Right lobe of liver (tissue), 4 donors: ENCODE measurements at regions not wholly inside any gene's neighbourhood (a gene's known extent, or its start where the extent isn't known, plus 50 kb on each side); places are given as distances from the start of the nearest gene placed in this dataset.

ENCODE experiments used
- POLR2A ChIP-seq: fragments of 450-650 bp; IDR thresholded peaks from one replicate; pipeline ENCODE4 v1.6.1; 2017; ENCODE audit warnings: antibody characterized with exemption, mild to moderate bottlenecking
- TF ChIP-seq, protein P1 (sequence below), 4 donors: fragments of 200-600 bp in 3 of 4; fragments of 450-650 bp in 1 of 4; IDR thresholded peaks; one replicate each; pipeline versions ENCODE4 v1.5.1 to v1.8.0; 2016 to 2022; ENCODE audit warnings: antibody characterized with exemption in 4 of 4, mild to moderate bottlenecking in 2 of 4
- donor health status: DM: no; HTN: no; CAD: no.
- donor health status: DM: no; HTN: no; CAD: no.
- donor health status: DM: no; HTN: yes; CAD: no.

GRCh38 chr1:104329278-104329677 is 579.6 kb downstream of the AMY1C start:
- TF ChIP-seq POLR2A = no peak
- TF ChIP-seq, protein P1, sequence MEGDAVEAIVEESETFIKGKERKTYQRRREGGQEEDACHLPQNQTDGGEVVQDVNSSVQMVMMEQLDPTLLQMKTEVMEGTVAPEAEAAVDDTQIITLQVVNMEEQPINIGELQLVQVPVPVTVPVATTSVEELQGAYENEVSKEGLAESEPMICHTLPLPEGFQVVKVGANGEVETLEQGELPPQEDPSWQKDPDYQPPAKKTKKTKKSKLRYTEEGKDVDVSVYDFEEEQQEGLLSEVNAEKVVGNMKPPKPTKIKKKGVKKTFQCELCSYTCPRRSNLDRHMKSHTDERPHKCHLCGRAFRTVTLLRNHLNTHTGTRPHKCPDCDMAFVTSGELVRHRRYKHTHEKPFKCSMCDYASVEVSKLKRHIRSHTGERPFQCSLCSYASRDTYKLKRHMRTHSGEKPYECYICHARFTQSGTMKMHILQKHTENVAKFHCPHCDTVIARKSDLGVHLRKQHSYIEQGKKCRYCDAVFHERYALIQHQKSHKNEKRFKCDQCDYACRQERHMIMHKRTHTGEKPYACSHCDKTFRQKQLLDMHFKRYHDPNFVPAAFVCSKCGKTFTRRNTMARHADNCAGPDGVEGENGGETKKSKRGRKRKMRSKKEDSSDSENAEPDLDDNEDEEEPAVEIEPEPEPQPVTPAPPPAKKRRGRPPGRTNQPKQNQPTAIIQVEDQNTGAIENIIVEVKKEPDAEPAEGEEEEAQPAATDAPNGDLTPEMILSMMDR (IDR thresholded peaks at IDR 0.05) = no peak
